Cardiac muscle cell (in vitro differentiated cells and primary cell): ENCODE measurements at regions not wholly inside any gene's neighbourhood (a gene's known extent, or its start where the extent isn't known, plus 50 kb on each side); places are given as distances from the start of the nearest gene placed in this dataset.
A peak's percentile ranks its signal among the peaks of the same experiment; 100 is the strongest.

Experiments used
- DNase-seq, 2 donors: peaks; one replicate each; pipeline versions ENCODE4 v3.0.0 to v3.0.0-alpha.2; 2010 to 2017; ENCODE audit warnings: low read depth in 1 of 2, low spot score in 1 of 2
- H3K27ac ChIP-seq: fragments of 200-600 bp; sonication (generic); 2 replicates; pipeline ENCODE4 v1.5.1; 2016
- H3K27me3 ChIP-seq: fragments of 200-600 bp; sonication (generic); 2 replicates; pipeline ENCODE4 v1.6.0; 2016; ENCODE audit warnings: control low read depth
- H3K36me3 ChIP-seq: fragments of 200-600 bp; sonication (generic); 2 replicates; pipeline ENCODE4 v1.5.1; 2016; ENCODE audit warnings: control low read depth
- H3K4me1 ChIP-seq: fragments of 200-600 bp; sonication (generic); 2 replicates; pipeline ENCODE4 v1.8.1; 2017; ENCODE audit warnings: low read depth, mild to moderate bottlenecking, mixed run types
- H3K4me3 ChIP-seq: fragments of 200-600 bp; sonication (generic); 2 replicates; pipeline ENCODE4 v1.5.1; 2016; ENCODE audit warnings: mild to moderate bottlenecking
- H3K9me3 ChIP-seq: fragments of 200-600 bp; sonication (generic); 2 replicates; pipeline ENCODE4 v1.5.1; 2017; ENCODE audit warnings: low read depth, mild to moderate bottlenecking, control low read depth
- CTCF ChIP-seq: IDR thresholded peaks from 2 replicates; pipeline ENCODE4 v1.5.1; 2012; ENCODE audit warnings: low read depth, mild to moderate bottlenecking, low read length

GRCh38 chr13:78131811-78132210, 213.2 kb upstream of the EDNRB start:
- no peaks in the 10 kb centered on the region for H3K36me3 ChIP-seq
- H3K4me1 ChIP-seq, result no peaks in the 10 kb centered on the region
- peak in 1 of 2 donors; percentile 18 for DNase-seq
- H3K9me3 ChIP-seq, result no peaks in the 10 kb centered on the region
- H3K27ac ChIP-seq, result no peak overlapping the region
- H3K27me3 ChIP-seq, result no peaks in the 10 kb centered on the region
- TF ChIP-seq CTCF, result peak; percentile 32
- no peak overlapping the region for H3K4me3 ChIP-seq

GRCh38 chr13:78131346-78131745, 212.7 kb upstream of the EDNRB start:
- Histone ChIP-seq H3K9me3 (no peaks in the 10 kb centered on the region), H3K27ac (no peak overlapping the region), H3K4me1 (no peaks in the 10 kb centered on the region), H3K27me3 (no peaks in the 10 kb centered on the region), H3K36me3 (no peaks in the 10 kb centered on the region), H3K4me3 (no peak overlapping the region)
- no peak for DNase-seq
- no peak for TF ChIP-seq CTCF

GRCh38 chr13:78129823-78130222, 211.2 kb upstream of the EDNRB start:
- no peak overlapping the region for H3K4me3 ChIP-seq
- H3K36me3 ChIP-seq, result no peaks in the 10 kb centered on the region
- H3K27me3 ChIP-seq, result no peaks in the 10 kb centered on the region
- H3K9me3 ChIP-seq, result no peaks in the 10 kb centered on the region
- no peak for TF ChIP-seq CTCF
- H3K27ac ChIP-seq, result no peak overlapping the region
- DNase-seq, result no peak
- no peaks in the 10 kb centered on the region for H3K4me1 ChIP-seq

GRCh38 chr13:78129359-78129758, 210.7 kb upstream of the EDNRB start:
- DNase-seq, result no peak
- TF ChIP-seq CTCF, result no peak
- no peaks in the 10 kb centered on the region for H3K36me3 ChIP-seq
- H3K27me3 ChIP-seq, result no peaks in the 10 kb centered on the region
- H3K4me3 ChIP-seq, result no peak overlapping the region
- H3K27ac ChIP-seq, result no peak overlapping the region
- H3K4me1 ChIP-seq, result no peaks in the 10 kb centered on the region
- no peaks in the 10 kb centered on the region for H3K9me3 ChIP-seq

GRCh38 chr13:78121459-78122348, 203.1 kb upstream of the EDNRB start:
- Histone ChIP-seq H3K36me3 (no peaks in the 10 kb centered on the region), H3K27ac (no peak overlapping the region), H3K27me3 (no peaks in the 10 kb centered on the region), H3K4me1 (no peaks in the 10 kb centered on the region), H3K4me3 (no peak overlapping the region), H3K9me3 (no peaks in the 10 kb centered on the region)
- DNase-seq, result peak; percentile 66 to 81
- TF ChIP-seq CTCF, result peak; percentile 86
